HG02981 (cell line): ENCODE measurements at regions not wholly inside any gene's neighbourhood (a gene's known extent, or its start where the extent isn't known, plus 50 kb on each side); places are given as distances from the start of the nearest gene placed in this dataset.
"Not testable (repeated sequence)": the region's sequence is repeated elsewhere in the genome, so short reads cannot be mapped to it uniquely, and the experiment has no call there.

Experiments
- ATAC-seq: cut with Tn5 transposase; IDR thresholded peaks from one replicate; pipeline ENCODE4 v1.9.1; 2021; ENCODE audit warnings: mild to moderate bottlenecking, moderate library complexity; ENCODE audit not compliant: unreplicated experiment

- no peak for ATAC-seq
These were observed 756.3 kb downstream of the CCDC85A start for GRCh38 chr2:56940054-56940453.

- ATAC-seq, result no peak
These were observed 769.1 kb downstream of the CCDC85A start for GRCh38 chr2:56952871-56953270.

- ATAC-seq, result no peak
These were observed 776.8 kb downstream of the CCDC85A start for GRCh38 chr2:56960581-56960980.

- no peak for ATAC-seq
These were observed 778.9 kb downstream of the CCDC85A start for GRCh38 chr2:56962673-56963072.

- ATAC-seq, result no peak
These were observed 785.7 kb downstream of the CCDC85A start for GRCh38 chr2:56969513-56969912.

- ATAC-seq, result no peak
These were observed 787.7 kb downstream of the CCDC85A start for GRCh38 chr2:56971383-56971974.

GRCh38 chr2:56981554-56981953 is 797.8 kb downstream of the CCDC85A start:
- ATAC-seq, result no peak

- no peak for ATAC-seq
These were observed 801.8 kb downstream of the CCDC85A start for GRCh38 chr2:56985609-56986008.

- no peak for ATAC-seq
These were observed 838.7 kb downstream of the CCDC85A start for GRCh38 chr2:57022496-57022895.

- no peak for ATAC-seq
These were observed 861.3 kb downstream of the CCDC85A start for GRCh38 chr2:57044931-57045635.

- no peak for ATAC-seq
These were observed 865.5 kb downstream of the CCDC85A start for GRCh38 chr2:57049273-57049672.

GRCh38 chr2:57050007-57050406 is 866.2 kb downstream of the CCDC85A start:
- ATAC-seq, result no peak

GRCh38 chr2:57066301-57066700 is 882.5 kb downstream of the CCDC85A start:
- ATAC-seq, result not testable (repeated sequence)

- ATAC-seq, result no peak
These were observed 891.4 kb downstream of the CCDC85A start for GRCh38 chr2:57075226-57075625.

- ATAC-seq, result no peak
These were observed 896.2 kb downstream of the CCDC85A start for GRCh38 chr2:57080035-57080434.

GRCh38 chr2:57084697-57085281 is 901.0 kb downstream of the CCDC85A start:
- ATAC-seq, result no peak

- ATAC-seq, result no peak
These were observed 909.2 kb downstream of the CCDC85A start for GRCh38 chr2:57093020-57093419.

GRCh38 chr2:57097855-57098254 is 914.1 kb downstream of the CCDC85A start:
- ATAC-seq, result no peak

GRCh38 chr2:57100436-57100835 is 916.6 kb downstream of the CCDC85A start:
- ATAC-seq, result no peak

GRCh38 chr2:57105694-57106093 is 921.9 kb downstream of the CCDC85A start:
- no peak for ATAC-seq

GRCh38 chr2:57107353-57107752 is 923.6 kb downstream of the CCDC85A start:
- ATAC-seq, result no peak

- no peak for ATAC-seq
These were observed 927.7 kb downstream of the CCDC85A start for GRCh38 chr2:57111531-57111930.
